NT2/D1 (cell line): ENCODE measurements at regions not wholly inside any gene's neighbourhood (a gene's known extent, or its start where the extent isn't known, plus 50 kb on each side); places are given as distances from the start of the nearest gene placed in this dataset.

Experiments used
- SUZ12 ChIP-seq: IDR thresholded peaks from 2 replicates; pipeline ENCODE4 v1.6.1; 2011; ENCODE audit not compliant: insufficient read length, insufficient read depth; ENCODE audit errors: extremely low read depth
- YY1 ChIP-seq: IDR thresholded peaks from 2 replicates; pipeline ENCODE4 v1.6.1; 2011; ENCODE audit not compliant: insufficient read length, insufficient read depth
- ZNF274 ChIP-seq: IDR thresholded peaks from 2 replicates; pipeline ENCODE4 v1.6.1; 2011; ENCODE audit warnings: mild to moderate bottlenecking, low read depth, low read length

- TF ChIP-seq YY1, result no peak
- no peak for TF ChIP-seq SUZ12
- TF ChIP-seq ZNF274, result no peak
These were observed 227.4 kb downstream of the MBD2 start for GRCh38 chr18:53997064-53997463.
